Glomerular visceral epithelial cell (primary cell): ENCODE measurements at regions not wholly inside any gene's neighbourhood (a gene's known extent, or its start where the extent isn't known, plus 50 kb on each side); places are given as distances from the start of the nearest gene placed in this dataset.
"Not testable (repeated sequence)": the region's sequence is repeated elsewhere in the genome, so short reads cannot be mapped to it uniquely, and the experiment has no call there.

Source experiments
- DNase-seq: peaks from one replicate; pipeline ENCODE4 v3.0.0-alpha.2; 2016; ENCODE audit errors: extremely low spot score

DNA sequence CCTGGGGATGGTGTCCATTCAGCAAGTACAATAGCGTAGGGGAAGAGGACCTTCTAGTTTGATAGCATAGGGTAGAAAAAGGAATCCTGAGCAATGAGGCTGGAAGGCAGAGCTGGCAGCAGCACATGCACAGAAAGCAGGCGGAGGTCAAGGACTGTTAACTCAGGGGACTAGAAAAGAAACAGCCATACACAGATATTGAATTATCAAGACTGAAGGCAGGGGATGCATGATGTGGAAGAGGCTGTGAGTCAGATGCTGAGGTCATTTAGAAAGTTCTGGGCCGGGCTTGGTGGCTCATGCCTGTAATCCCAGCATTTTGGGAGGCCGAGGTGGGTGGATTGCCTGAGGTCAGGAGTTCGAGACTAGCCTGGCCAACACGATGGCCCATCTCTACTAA is 65.6 kb downstream of the OPTC start:
- peak; percentile 70 for DNase-seq

GRCh38 chr1:203561761-203562160 is 64.9 kb upstream of the ATP2B4 start:
- not testable (repeated sequence) for DNase-seq

- DNase-seq = no peak
These were observed 63.3 kb upstream of the ATP2B4 start for GRCh38 chr1:203563291-203563690.

DNA sequence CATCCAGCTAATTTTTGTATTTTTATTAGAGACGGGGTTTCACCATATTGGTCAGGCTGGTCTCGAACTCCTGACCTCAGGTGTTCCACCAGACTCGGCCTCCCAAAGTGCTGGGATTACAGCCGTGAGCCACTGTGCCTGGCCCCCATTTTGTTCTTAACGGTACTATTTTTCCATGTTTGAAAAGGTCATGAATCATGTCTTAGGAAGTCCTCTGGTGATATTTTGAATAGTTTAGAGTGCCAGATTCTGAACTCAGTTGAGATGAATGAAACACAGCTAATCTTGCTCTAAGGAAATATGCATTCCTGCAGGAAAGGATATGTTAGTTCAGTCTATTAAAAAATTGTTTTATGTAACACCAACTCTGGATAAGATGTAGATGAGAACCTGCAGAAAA is 62.6 kb upstream of the ATP2B4 start:
- no peak for DNase-seq

GRCh38 chr1:203565049-203565448 is 61.6 kb upstream of the ATP2B4 start:
- DNase-seq = no peak

DNA sequence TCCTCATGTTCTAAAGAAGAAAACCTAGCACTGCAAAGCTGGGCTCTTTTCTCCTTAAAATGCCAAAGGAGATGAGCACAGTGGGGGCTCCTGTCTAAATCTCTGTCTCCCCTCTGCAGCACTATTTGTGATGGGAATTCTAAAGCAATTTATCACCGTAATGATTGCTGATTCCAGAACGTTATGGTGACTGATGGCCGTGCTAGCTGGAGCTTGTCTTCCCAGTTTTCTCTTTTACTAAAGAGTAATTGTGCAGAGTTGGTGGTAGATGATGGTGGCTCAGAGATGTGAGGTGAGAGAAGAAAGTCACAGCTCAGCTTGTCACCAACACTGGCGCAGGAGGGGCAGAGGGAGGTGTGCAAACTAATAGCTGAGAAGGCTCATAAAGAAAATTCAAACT is 60.7 kb upstream of the ATP2B4 start:
- no peak for DNase-seq

GRCh38 chr1:203566966-203567365 is 59.7 kb upstream of the ATP2B4 start:
- not testable (repeated sequence) for DNase-seq

GRCh38 chr1:203567596-203567995 is 59.0 kb upstream of the ATP2B4 start:
- DNase-seq = no peak

- DNase-seq = peak; percentile 99
These were observed 56.9 kb upstream of the ATP2B4 start for GRCh38 chr1:203569490-203570318.

DNA sequence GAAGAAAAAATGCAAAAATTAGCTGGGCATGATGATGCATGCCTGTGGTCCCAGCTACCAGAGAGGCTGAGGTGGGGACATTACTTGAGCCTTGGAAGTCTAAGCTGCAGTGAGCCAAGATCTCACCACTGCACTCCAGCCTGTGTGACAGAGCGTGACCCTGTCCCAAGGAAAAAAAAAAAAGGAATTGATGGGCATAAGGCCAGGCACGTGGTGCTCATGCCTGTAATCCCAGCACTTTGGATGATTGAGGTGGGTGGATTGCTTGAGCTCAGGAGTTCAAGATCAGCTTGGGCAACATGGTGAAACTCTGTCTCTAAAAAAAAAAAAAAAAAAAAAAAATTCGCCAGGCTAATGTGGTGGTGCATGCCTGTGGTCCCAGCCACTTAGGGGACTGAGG is 55.8 kb upstream of the ATP2B4 start:
- peak; percentile 96 for DNase-seq

GRCh38 chr1:203571661-203572060 is 55.0 kb upstream of the ATP2B4 start:
- DNase-seq = no peak

GRCh38 chr1:203572134-203572625 is 54.5 kb upstream of the ATP2B4 start:
- DNase-seq = peak; percentile 40

DNA sequence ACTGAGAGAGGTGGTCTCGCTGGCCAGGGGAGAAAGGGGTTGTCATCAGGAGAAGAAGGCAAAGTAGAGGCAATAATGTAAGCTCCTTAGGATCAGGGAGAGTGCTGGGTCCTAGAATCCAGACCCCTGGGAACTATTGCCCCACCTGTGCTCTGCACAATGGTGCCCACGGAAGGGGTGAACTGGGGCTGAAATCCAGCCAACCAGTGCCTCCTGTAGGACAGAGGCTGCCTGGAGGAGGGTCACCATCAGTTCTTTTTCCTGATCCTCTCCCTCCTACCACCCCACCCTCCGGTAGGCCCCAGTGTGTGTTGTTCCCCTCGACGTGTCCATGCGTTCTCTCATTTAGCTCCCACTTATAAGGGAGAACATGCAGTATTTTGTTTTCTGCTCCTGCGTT is 52.9 kb upstream of the ATP2B4 start:
- DNase-seq = no peak
